HCT116 (cell line): ENCODE measurements at regions not wholly inside any gene's neighbourhood (a gene's known extent, or its start where the extent isn't known, plus 50 kb on each side); places are given as distances from the start of the nearest gene placed in this dataset.

Experiments used
- ATAC-seq: fragments of 200-7000 bp; cut with Tn5 transposase; 2 replicates; pipeline ENCODE4 v1.9.1; 2020; ENCODE audit warnings: mild to moderate bottlenecking, moderate library complexity
- BruUV-seq: library from RNA; stranded (reverse); fragments of 400-500 nt; replicated peaks from 2 replicates; lab custom pipeline; 2021; lab: Mats Ljungman, UMichigan
- CTCF ChIA-PET: fragments of 300-600 bp; sonication (Branson Sonifier 250); formaldehyde crosslinking; loops from one replicate; lab custom pipeline; 2021; ENCODE audit warnings: antibody characterized with exemption; lab: Charles Lee
- POLR2A ChIA-PET: fragments of 300-600, 350-600 bp; sonication (Branson Sonifier 250); formaldehyde crosslinking; loops from one replicate; lab custom pipeline; 2021; ENCODE audit warnings: antibody characterized with exemption; lab: Charles Lee
- RAD21 ChIA-PET, 2 experiments: fragments of 300-600 bp; sonication (Branson Sonifier 250); formaldehyde crosslinking; loops; one replicate each; lab custom pipeline; 2023; ENCODE audit warnings: low total read pairs in 2 of 2; ENCODE audit not compliant: uncharacterized antibody in 2 of 2, unreplicated experiment in 2 of 2, low non-redundant PET in 1 of 2; lab: Charles Lee
- DNase-seq: peaks from one replicate; pipeline ENCODE4 v3.0.0-alpha.2; 2010; ENCODE audit warnings: low read depth, low spot score
- H2AFZ ChIP-seq: fragments of 200-600 bp; shearing (Covaris generic), sonication (generic); 2 replicates; pipeline ENCODE4 v1.6.1; 2017; ENCODE audit warnings: low read depth, mixed run types, mixed read lengths, antibody characterized with exemption, low read length; ENCODE audit not compliant: poor library complexity, severe bottlenecking
- H3K27ac ChIP-seq: 2 replicates; pipeline ENCODE4 v1.5.1; 2012; ENCODE audit warnings: low read depth, low read length
- H3K27me3 ChIP-seq: fragments of 200-600 bp; sonication (generic); 2 replicates; pipeline ENCODE4 v1.6.1; 2016; ENCODE audit warnings: mixed run types, low read length, mixed read lengths; ENCODE audit not compliant: insufficient read depth
- H3K36me3 ChIP-seq, 2 experiments: fragments of 200-500 bp in 1 of 2; fragments of 200-600 bp in 1 of 2; sonication (Bioruptor generic) in 1 of 2; sonication (generic) in 1 of 2; 2 replicates each; pipeline versions ENCODE4 v1.5.1 to v1.6.1; 2014 to 2016; ENCODE audit warnings: low read length in 2 of 2, inconsistent platforms in 1 of 2, mixed read lengths in 1 of 2, mixed run types in 1 of 2; ENCODE audit not compliant: insufficient read depth in 2 of 2, control insufficient read depth in 1 of 2
- H3K4me1 ChIP-seq, 2 experiments: fragments of 200-600 bp in 1 of 2; sonication (generic) in 1 of 2; 2 replicates each; pipeline versions ENCODE4 v1.5.1 to v1.6.1; 2012 to 2017; ENCODE audit warnings: low read length in 2 of 2, inconsistent platforms in 1 of 2, mild to moderate bottlenecking in 1 of 2, mixed read lengths in 1 of 2, mixed run types in 1 of 2, moderate library complexity in 1 of 2; ENCODE audit not compliant: insufficient read depth in 2 of 2, control insufficient read depth in 1 of 2
- H3K4me2 ChIP-seq: fragments of 200-600 bp; sonication (generic); 2 replicates; pipeline ENCODE4 v1.6.1; 2017; ENCODE audit warnings: mixed run types, low read length, mixed read lengths
- H3K4me3 ChIP-seq, 2 experiments: fragments of 200-600 bp in 1 of 2; sonication (generic) in 1 of 2; replicated peaks in 1 of 2; 2 replicates each; pipeline ENCODE4 v1.5.1; 2011 to 2016; ENCODE audit warnings: low read length in 2 of 2, control low read depth in 1 of 2, low read depth in 1 of 2, mild to moderate bottlenecking in 1 of 2, mixed read lengths in 1 of 2, mixed run types in 1 of 2
- H3K79me2 ChIP-seq: fragments of 200-600 bp; sonication (generic); 2 replicates; pipeline ENCODE4 v1.6.1; 2017; ENCODE audit warnings: mild to moderate bottlenecking, mixed run types, low read length, moderate library complexity, mixed read lengths; ENCODE audit not compliant: insufficient read depth
- H3K9ac ChIP-seq: fragments of 200-600 bp; sonication (generic); 2 replicates; pipeline ENCODE4 v1.6.1; 2016; ENCODE audit warnings: low read length, mixed read lengths
- H3K9me2 ChIP-seq: fragments of 200-600 bp; sonication (generic), shearing (Covaris generic); 2 replicates; pipeline ENCODE4 v1.6.1; 2017; ENCODE audit warnings: mixed run types, mild to moderate bottlenecking, moderate library complexity; ENCODE audit not compliant: insufficient read depth
- H3K9me3 ChIP-seq, 2 experiments: fragments of 200-500 bp in 1 of 2; fragments of 200-600 bp in 1 of 2; sonication (Bioruptor generic) in 1 of 2; sonication (generic) in 1 of 2; 2 replicates each; pipeline ENCODE4 v1.6.1; 2014 to 2017; ENCODE audit warnings: low read length in 2 of 2, mixed read lengths in 2 of 2, inconsistent platforms in 1 of 2, low read depth in 1 of 2, mild to moderate bottlenecking in 1 of 2, mixed run types in 1 of 2, moderate library complexity in 1 of 2; ENCODE audit not compliant: control insufficient read depth in 1 of 2, insufficient read depth in 1 of 2
- H4K20me1 ChIP-seq: fragments of 200-600 bp; sonication (generic), shearing (Covaris generic); 2 replicates; pipeline ENCODE4 v1.6.1; 2017; ENCODE audit warnings: mixed run types, mild to moderate bottlenecking, moderate library complexity; ENCODE audit not compliant: insufficient read depth
- EZH2phosphoT487 ChIP-seq: fragments of 200-600 bp; IDR thresholded peaks from 2 replicates; pipeline ENCODE4 v1.6.1; 2018; ENCODE audit warnings: antibody characterized with exemption, borderline replicate concordance
- FOSL1 ChIP-seq: IDR thresholded peaks from 2 replicates; pipeline ENCODE4 v1.6.1; 2012; ENCODE audit warnings: low read depth
- POLR2A ChIP-seq: IDR thresholded peaks from 2 replicates; pipeline ENCODE4 v1.7.0; 2011; ENCODE audit warnings: borderline replicate concordance; ENCODE audit not compliant: insufficient read depth, insufficient read length; ENCODE audit errors: extremely low read depth
- REST ChIP-seq: IDR thresholded peaks from 2 replicates; pipeline ENCODE4 v1.6.1; 2012; ENCODE audit warnings: low read depth
- SRF ChIP-seq: IDR thresholded peaks from 2 replicates; pipeline ENCODE4 v1.6.1; 2012; ENCODE audit warnings: low read depth
- ZFX ChIP-seq: fragments of 450-650 bp; IDR thresholded peaks from 2 replicates; pipeline ENCODE4 v1.6.1; 2017
- intact Hi-C: fragments of 100-400 bp; cut with micrococcal nuclease; formaldehyde crosslinking; loops from 2 replicates; pipeline ENCODE4 v1.10.0; 2022
- TF ChIP-seq, protein P1 (sequence below): IDR thresholded peaks from 2 replicates; pipeline ENCODE4 v1.6.1; 2011; ENCODE audit warnings: mild to moderate bottlenecking, low read length, moderate library complexity; ENCODE audit not compliant: insufficient replicate concordance; ENCODE audit errors: extremely low read depth
- TF ChIP-seq, protein P2 (sequence below), 3 experiments: fragments of 200-600 bp in 1 of 3; sonication (generic) in 1 of 3; IDR thresholded peaks in 2 of 3; conservative IDR thresholded peaks in 1 of 3; 2 replicates each; pipeline ENCODE4 v1.5.1; 2012 to 2017; ENCODE audit warnings: low read depth in 2 of 3, low read length in 2 of 3, antibody characterized with exemption in 1 of 3, borderline replicate concordance in 1 of 3, control low read depth in 1 of 3, mild to moderate bottlenecking in 1 of 3, mixed read lengths in 1 of 3, mixed run types in 1 of 3, moderate library complexity in 1 of 3; ENCODE audit not compliant: insufficient read depth in 1 of 3

DNA sequence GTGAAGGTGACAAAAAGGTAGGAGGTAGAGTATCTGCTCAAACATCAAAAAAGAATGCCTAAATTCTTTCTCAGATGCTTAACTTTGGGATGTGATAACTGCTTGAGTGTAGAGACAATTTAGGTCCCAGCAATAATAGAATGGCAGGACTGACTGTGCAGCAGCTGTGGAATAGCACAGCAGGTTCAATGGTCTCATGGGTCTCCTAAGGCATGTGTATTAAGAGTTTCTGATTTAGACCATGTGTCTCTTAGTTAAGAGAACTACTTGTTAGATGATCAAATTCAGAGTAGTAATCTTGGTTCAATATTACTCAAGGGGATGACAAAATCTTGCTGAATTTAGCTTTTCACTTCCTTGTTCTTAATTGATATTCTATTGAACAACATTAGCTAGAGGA is 72.0 kb downstream of the ALX1 start:
- Histone ChIP-seq H3K27ac (no peak overlapping the region), H3K79me2 (no peaks in the 10 kb centered on the region), H4K20me1 (no peaks in the 10 kb centered on the region), H3K4me1 (no peaks in the 10 kb centered on the region), H3K36me3 (no peaks in the 10 kb centered on the region), H3K9me2 (no peaks in the 10 kb centered on the region), H3K9me3 (no peaks in the 10 kb centered on the region), H3K4me3 (no peak overlapping the region), H3K9ac (no peak overlapping the region), H3K4me2 (no peak overlapping the region), H2AFZ (no peak overlapping the region), H3K27me3 (no peaks in the 10 kb centered on the region)
- intact Hi-C loops = no loop called here
- no peak for TF ChIP-seq POLR2A
- TF ChIP-seq ZFX = no peak
- TF ChIP-seq, protein P1, sequence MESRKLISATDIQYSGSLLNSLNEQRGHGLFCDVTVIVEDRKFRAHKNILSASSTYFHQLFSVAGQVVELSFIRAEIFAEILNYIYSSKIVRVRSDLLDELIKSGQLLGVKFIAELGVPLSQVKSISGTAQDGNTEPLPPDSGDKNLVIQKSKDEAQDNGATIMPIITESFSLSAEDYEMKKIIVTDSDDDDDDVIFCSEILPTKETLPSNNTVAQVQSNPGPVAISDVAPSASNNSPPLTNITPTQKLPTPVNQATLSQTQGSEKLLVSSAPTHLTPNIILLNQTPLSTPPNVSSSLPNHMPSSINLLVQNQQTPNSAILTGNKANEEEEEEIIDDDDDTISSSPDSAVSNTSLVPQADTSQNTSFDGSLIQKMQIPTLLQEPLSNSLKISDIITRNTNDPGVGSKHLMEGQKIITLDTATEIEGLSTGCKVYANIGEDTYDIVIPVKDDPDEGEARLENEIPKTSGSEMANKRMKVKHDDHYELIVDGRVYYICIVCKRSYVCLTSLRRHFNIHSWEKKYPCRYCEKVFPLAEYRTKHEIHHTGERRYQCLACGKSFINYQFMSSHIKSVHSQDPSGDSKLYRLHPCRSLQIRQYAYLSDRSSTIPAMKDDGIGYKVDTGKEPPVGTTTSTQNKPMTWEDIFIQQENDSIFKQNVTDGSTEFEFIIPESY = no peak
- TF ChIP-seq, protein P2, sequence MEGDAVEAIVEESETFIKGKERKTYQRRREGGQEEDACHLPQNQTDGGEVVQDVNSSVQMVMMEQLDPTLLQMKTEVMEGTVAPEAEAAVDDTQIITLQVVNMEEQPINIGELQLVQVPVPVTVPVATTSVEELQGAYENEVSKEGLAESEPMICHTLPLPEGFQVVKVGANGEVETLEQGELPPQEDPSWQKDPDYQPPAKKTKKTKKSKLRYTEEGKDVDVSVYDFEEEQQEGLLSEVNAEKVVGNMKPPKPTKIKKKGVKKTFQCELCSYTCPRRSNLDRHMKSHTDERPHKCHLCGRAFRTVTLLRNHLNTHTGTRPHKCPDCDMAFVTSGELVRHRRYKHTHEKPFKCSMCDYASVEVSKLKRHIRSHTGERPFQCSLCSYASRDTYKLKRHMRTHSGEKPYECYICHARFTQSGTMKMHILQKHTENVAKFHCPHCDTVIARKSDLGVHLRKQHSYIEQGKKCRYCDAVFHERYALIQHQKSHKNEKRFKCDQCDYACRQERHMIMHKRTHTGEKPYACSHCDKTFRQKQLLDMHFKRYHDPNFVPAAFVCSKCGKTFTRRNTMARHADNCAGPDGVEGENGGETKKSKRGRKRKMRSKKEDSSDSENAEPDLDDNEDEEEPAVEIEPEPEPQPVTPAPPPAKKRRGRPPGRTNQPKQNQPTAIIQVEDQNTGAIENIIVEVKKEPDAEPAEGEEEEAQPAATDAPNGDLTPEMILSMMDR (IDR thresholded peaks at IDR 0.05 in 2 of 3, conservative IDR thresholded peaks at IDR 0.05 in 1 of 3; ENCODE audit: borderline replicate concordance in 1 of 3, insufficient read depth in 1 of 3, low read depth in 2 of 3, low read length in 2 of 3) = no peak
- TF ChIP-seq REST = no peak
- TF ChIP-seq FOSL1 = no peak
- TF ChIP-seq EZH2phosphoT487 = no peak
- no peak for TF ChIP-seq SRF
- ATAC-seq = no peak
- no peak for DNase-seq
- ChIA-PET CTCF (no interaction called here), RAD21 (no interaction called here), POLR2A (no interaction called here)
- BruUV-seq = no TSS peak
